Activated naive CD8-positive, alpha-beta T cell treated with anti-CD3 and anti-CD28 coated beads for 36 hours (primary cell): ENCODE measurements at regions not wholly inside any gene's neighbourhood (a gene's known extent, or its start where the extent isn't known, plus 50 kb on each side); places are given as distances from the start of the nearest gene placed in this dataset.
"Not testable (repeated sequence)": the region's sequence is repeated elsewhere in the genome, so short reads cannot be mapped to it uniquely, and the experiment has no call there.

Source experiments
- DNase-seq: peaks from one replicate; pipeline ENCODE4 v3.0.0; 2021
- H3K27ac Mint-ChIP-seq: one replicate; pipeline ENCODE4 v1.8.0; 2022; ENCODE audit warnings: mild to moderate bottlenecking, moderate library complexity, mixed read lengths
- H3K27me3 Mint-ChIP-seq: one replicate; pipeline ENCODE4 v1.8.0; 2022; ENCODE audit warnings: mild to moderate bottlenecking, mixed read lengths
- H3K36me3 Mint-ChIP-seq: one replicate; pipeline ENCODE4 v1.8.0; 2021; ENCODE audit warnings: mild to moderate bottlenecking, mixed read lengths
- H3K4me1 Mint-ChIP-seq: one replicate; pipeline ENCODE4 v1.8.0; 2021; ENCODE audit warnings: mixed read lengths
- H3K4me3 Mint-ChIP-seq: one replicate; pipeline ENCODE4 v1.8.0; 2022; ENCODE audit warnings: mild to moderate bottlenecking, moderate library complexity, mixed read lengths
- H3K9me3 Mint-ChIP-seq: one replicate; pipeline ENCODE4 v1.8.0; 2022; ENCODE audit warnings: mixed read lengths

DNA sequence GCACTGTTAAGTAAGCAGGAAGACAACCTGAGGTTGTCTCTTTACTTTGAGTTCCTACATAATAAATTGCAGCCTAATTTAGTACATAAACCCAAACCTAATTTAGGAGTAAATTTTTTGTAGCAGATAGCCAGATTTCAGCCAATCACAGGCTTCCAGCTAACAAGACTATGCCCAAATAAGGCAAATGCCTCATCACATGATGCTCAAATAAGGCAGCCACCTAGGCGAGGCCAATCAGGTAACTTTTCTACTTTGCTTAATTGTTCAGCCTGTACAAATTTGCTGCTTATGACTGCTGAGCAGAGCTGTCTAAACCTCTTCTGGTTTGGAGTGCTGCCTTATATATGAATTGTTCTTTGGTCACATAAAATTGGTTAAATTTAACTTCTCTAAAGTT is 1118.7 kb upstream of the TMEM132C start:
- DNase-seq: no peak
- peaks cover 2% of the 10 kb centered on the region for H3K9me3 Mint-ChIP-seq
- no peak overlapping the region for H3K27ac Mint-ChIP-seq
- H3K4me3 Mint-ChIP-seq: no peak overlapping the region
- H3K4me1 Mint-ChIP-seq: peaks cover 9% of the 10 kb centered on the region
- peaks cover 6% of the 10 kb centered on the region for H3K36me3 Mint-ChIP-seq
- peaks cover 3% of the 10 kb centered on the region for H3K27me3 Mint-ChIP-seq

- Mint-ChIP-seq H3K4me1 (peaks cover 8% of the 10 kb centered on the region), H3K4me3 (no peak overlapping the region), H3K27ac (no peak overlapping the region), H3K36me3 (peaks cover 6% of the 10 kb centered on the region), H3K9me3 (peaks cover 2% of the 10 kb centered on the region), H3K27me3 (peaks cover 3% of the 10 kb centered on the region)
- no peak for DNase-seq
Measured at GRCh38 chr12:127149226-127149964, 1117.6 kb upstream of the TMEM132C start.

GRCh38 chr12:127150028-127150427 is 1116.9 kb upstream of the TMEM132C start:
- Mint-ChIP-seq H3K4me3 (no peak overlapping the region), H3K4me1 (peaks cover 7% of the 10 kb centered on the region), H3K27ac (no peak overlapping the region), H3K9me3 (peaks cover 2% of the 10 kb centered on the region), H3K36me3 (peaks cover 6% of the 10 kb centered on the region), H3K27me3 (peaks cover 3% of the 10 kb centered on the region)
- no peak for DNase-seq

DNA sequence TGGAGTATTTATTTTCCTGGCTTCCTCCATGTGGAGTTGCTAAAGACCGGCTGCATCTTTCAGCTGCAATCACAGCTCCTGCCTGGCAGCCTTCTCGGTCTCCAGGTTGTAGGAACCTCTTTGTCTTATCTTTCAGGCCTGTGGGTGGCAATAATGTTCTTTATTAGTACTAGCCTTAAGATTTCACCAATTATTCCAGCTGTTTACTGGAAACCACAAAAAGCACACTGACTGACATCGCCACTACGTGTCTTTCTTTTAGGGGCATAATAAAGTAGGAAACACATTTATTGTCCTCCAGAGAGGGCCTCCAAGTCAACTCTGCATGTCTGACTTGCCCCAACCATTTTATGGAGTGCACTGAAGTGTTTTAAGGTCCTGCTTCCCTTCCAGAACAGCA is 1116.5 kb upstream of the TMEM132C start:
- H3K27ac Mint-ChIP-seq: no peak overlapping the region
- DNase-seq: no peak
- no peak overlapping the region for H3K4me3 Mint-ChIP-seq
- peaks cover 6% of the 10 kb centered on the region for H3K36me3 Mint-ChIP-seq
- peaks cover 3% of the 10 kb centered on the region for H3K27me3 Mint-ChIP-seq
- H3K9me3 Mint-ChIP-seq: peaks cover 2% of the 10 kb centered on the region
- peaks cover 7% of the 10 kb centered on the region for H3K4me1 Mint-ChIP-seq

GRCh38 chr12:127150956-127151355 is 1116.0 kb upstream of the TMEM132C start:
- Mint-ChIP-seq H3K27me3 (peaks cover 3% of the 10 kb centered on the region), H3K27ac (no peak overlapping the region)

DNA sequence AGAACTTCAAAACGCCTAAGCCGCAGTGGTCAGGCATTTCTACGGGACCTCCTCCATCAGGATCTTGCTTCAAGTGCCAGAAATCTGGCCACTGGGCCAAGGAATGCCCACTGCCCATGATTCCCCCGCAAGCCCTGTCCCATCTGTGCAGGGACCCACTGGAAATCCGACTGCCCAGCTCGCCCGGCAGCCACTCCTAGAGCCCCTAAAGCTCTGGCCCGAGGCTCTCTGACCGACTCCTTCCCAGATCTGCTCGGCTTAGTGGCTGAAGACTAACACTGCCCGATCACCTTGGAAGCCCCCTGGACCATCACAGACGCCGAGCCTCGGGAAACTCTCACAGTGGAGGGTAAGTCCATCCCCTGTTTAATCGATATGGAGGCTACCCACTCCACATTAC is 1113.0 kb upstream of the TMEM132C start:
- Mint-ChIP-seq H3K4me3 (no peak overlapping the region), H3K36me3 (no peaks in the 10 kb centered on the region), H3K27me3 (no peaks in the 10 kb centered on the region), H3K27ac (no peak overlapping the region), H3K9me3 (no peaks in the 10 kb centered on the region), H3K4me1 (no peaks in the 10 kb centered on the region)
- no peak for DNase-seq

More at GRCh38 chr12:127150956-127151355, 1116.0 kb upstream of the TMEM132C start:
- H3K36me3 Mint-ChIP-seq: peaks cover 6% of the 10 kb centered on the region
- DNase-seq: no peak
- H3K4me1 Mint-ChIP-seq: peaks cover 4% of the 10 kb centered on the region
- peaks cover 2% of the 10 kb centered on the region for H3K9me3 Mint-ChIP-seq
- H3K4me3 Mint-ChIP-seq: no peak overlapping the region

- not testable (repeated sequence) for H3K4me1 Mint-ChIP-seq, H3K27ac Mint-ChIP-seq, H3K27me3 Mint-ChIP-seq, DNase-seq, H3K9me3 Mint-ChIP-seq, H3K36me3 Mint-ChIP-seq, H3K4me3 Mint-ChIP-seq
Measured at GRCh38 chr12:127154830-127155229, 1112.1 kb upstream of the TMEM132C start.

- H3K4me3 Mint-ChIP-seq, DNase-seq, H3K27me3 Mint-ChIP-seq, H3K27ac Mint-ChIP-seq, H3K36me3 Mint-ChIP-seq, H3K9me3 Mint-ChIP-seq, H3K4me1 Mint-ChIP-seq: not testable (repeated sequence)
Measured at GRCh38 chr12:127155935-127156619, 1110.9 kb upstream of the TMEM132C start.

GRCh38 chr12:127157501-127158366 is 1109.2 kb upstream of the TMEM132C start:
- H3K27ac Mint-ChIP-seq, H3K27me3 Mint-ChIP-seq, DNase-seq, H3K4me3 Mint-ChIP-seq, H3K36me3 Mint-ChIP-seq, H3K4me1 Mint-ChIP-seq, H3K9me3 Mint-ChIP-seq: not testable (repeated sequence)

GRCh38 chr12:127158385-127159061 is 1108.4 kb upstream of the TMEM132C start:
- Mint-ChIP-seq H3K27ac (no peak overlapping the region), H3K9me3 (no peaks in the 10 kb centered on the region), H3K4me1 (peaks cover 10% of the 10 kb centered on the region), H3K27me3 (no peaks in the 10 kb centered on the region), H3K4me3 (no peak overlapping the region), H3K36me3 (no peaks in the 10 kb centered on the region)
- DNase-seq: no peak

DNA sequence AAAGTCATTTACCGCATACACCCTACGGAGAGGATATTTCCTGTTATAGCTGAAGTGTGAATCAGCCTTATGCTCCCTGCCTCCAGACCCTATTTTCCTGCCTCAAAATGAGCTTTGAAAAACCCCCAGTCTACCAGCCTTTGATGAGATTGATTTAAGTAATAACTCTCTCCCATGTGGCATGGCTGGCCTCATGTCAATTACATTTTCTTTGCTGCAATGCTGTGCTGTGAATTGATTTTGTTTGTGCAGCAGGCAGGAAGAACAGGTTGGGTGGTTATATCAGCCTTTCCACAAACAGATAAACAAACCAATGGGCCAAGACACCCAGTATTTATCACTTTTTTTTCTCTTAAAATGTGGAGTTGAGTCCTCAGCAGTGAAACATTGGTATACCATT is 1105.5 kb upstream of the TMEM132C start:
- no peak for DNase-seq
- H3K4me3 Mint-ChIP-seq: no peak overlapping the region
- peaks cover 20% of the 10 kb centered on the region for H3K4me1 Mint-ChIP-seq
- no peaks in the 10 kb centered on the region for H3K36me3 Mint-ChIP-seq
- no peaks in the 10 kb centered on the region for H3K9me3 Mint-ChIP-seq
- no peaks in the 10 kb centered on the region for H3K27me3 Mint-ChIP-seq
- H3K27ac Mint-ChIP-seq: no peak overlapping the region

GRCh38 chr12:127162307-127162706 is 1104.7 kb upstream of the TMEM132C start:
- H3K4me1 Mint-ChIP-seq: peaks cover 20% of the 10 kb centered on the region
- no peaks in the 10 kb centered on the region for H3K27me3 Mint-ChIP-seq
- H3K27ac Mint-ChIP-seq: no peak overlapping the region
- no peak overlapping the region for H3K4me3 Mint-ChIP-seq
- DNase-seq: no peak
- no peaks in the 10 kb centered on the region for H3K36me3 Mint-ChIP-seq
- H3K9me3 Mint-ChIP-seq: no peaks in the 10 kb centered on the region

- no peaks in the 10 kb centered on the region for H3K9me3 Mint-ChIP-seq
- H3K27me3 Mint-ChIP-seq: peaks cover 1% of the 10 kb centered on the region
- H3K36me3 Mint-ChIP-seq: no peaks in the 10 kb centered on the region
- H3K27ac Mint-ChIP-seq: peak overlapping the region; percentile 77
- H3K4me3 Mint-ChIP-seq: no peak overlapping the region
- DNase-seq: peak; percentile 56
- peaks cover 20% of the 10 kb centered on the region for H3K4me1 Mint-ChIP-seq
Measured at GRCh38 chr12:127162902-127163301, 1104.1 kb upstream of the TMEM132C start.

DNA sequence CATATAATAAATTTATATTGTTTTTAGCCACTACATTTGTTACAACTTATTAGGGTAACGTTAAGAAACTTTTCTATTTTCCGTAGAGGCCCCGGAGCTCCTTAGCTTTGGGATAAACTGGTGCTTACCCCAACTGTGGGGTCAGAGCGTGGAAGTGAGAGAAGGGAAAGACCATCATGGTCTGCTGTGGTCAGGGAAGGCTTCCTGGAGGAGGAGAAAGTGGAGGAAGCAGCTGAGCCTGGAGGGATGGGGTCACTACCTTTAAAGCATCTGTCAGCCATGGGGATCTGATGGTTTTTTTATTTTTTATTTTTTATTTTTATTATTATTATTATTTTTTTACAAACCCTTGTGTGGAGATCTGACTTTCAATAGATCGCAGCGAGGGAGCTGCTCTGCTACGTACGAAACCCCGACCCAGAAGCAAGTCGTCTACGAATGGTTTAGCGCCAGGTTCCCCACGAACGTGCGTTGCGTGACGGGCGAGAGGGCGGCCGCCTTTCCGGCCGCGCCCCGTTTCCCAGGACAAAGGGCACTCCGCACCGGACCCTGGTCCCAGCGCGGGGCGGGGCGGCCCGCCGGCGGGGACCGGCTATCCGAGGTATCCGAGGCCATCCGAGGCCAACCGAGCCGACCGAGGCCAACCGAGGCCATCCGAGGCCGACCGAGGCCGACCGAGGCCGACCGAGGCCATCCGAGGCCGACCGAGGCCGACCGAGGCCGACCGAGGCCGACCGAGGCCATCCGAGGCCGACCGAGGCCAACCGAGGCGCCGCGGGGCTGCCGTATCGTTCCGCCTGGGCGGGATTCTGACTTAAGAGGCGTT is 1101.2 kb upstream of the TMEM132C start:
- DNase-seq: peak; percentile 85
- Mint-ChIP-seq H3K36me3 (no peaks in the 10 kb centered on the region), H3K27ac (peak overlapping the region; percentile 83), H3K27me3 (peaks cover 16% of the 10 kb centered on the region), H3K4me3 (peak overlapping the region; percentile 74), H3K4me1 (peaks cover 20% of the 10 kb centered on the region), H3K9me3 (no peaks in the 10 kb centered on the region)
